Esophagus squamous epithelium (tissue), 5 donors: ENCODE measurements at regions not wholly inside any gene's neighbourhood (a gene's known extent, or its start where the extent isn't known, plus 50 kb on each side); places are given as distances from the start of the nearest gene placed in this dataset.

Source experiments
- DNase-seq: peaks from one replicate; lab custom pipeline; 2025; lab: John Stamatoyannopoulos, UW
- H3K27ac ChIP-seq, 4 donors: fragments of 200-600 bp; sonication (generic); one replicate each; pipeline ENCODE4 v1.5.1; 2016 to 2019; ENCODE audit warnings: mild to moderate bottlenecking in 1 of 4
- H3K27me3 ChIP-seq, 4 donors: fragments of 200-600 bp; sonication (generic); 1 replicate in 3 of 4; 2 replicates in 1 of 4; pipeline versions ENCODE4 v1.5.1 to v1.6.0; 2017 to 2021; ENCODE audit warnings: antibody characterized with exemption in 1 of 4
- H3K36me3 ChIP-seq, 3 donors: fragments of 200-600 bp; sonication (generic); one replicate each; pipeline ENCODE4 v1.5.1; 2016 to 2019
- H3K4me1 ChIP-seq, 3 donors: fragments of 200-600 bp; sonication (generic); one replicate each; pipeline ENCODE4 v1.5.1; 2017 to 2019
- H3K4me3 ChIP-seq, 4 donors: fragments of 200-600 bp; sonication (generic); 1 replicate in 3 of 4; 2 replicates in 1 of 4; pipeline ENCODE4 v1.5.1; 2016 to 2019; ENCODE audit warnings: mild to moderate bottlenecking in 2 of 4, moderate library complexity in 1 of 4
- H3K9me3 ChIP-seq, 3 donors: fragments of 200-600 bp; sonication (generic); one replicate each; pipeline ENCODE4 v1.5.1; 2016 to 2019
- CTCF ChIP-seq, 6 experiments: fragments of 450-650 bp in 4 of 6; fragments of 200-600 bp in 2 of 6; sonication (generic) in 2 of 6; IDR thresholded peaks; one replicate each; pipeline ENCODE4 v1.5.1; 2016 to 2019; ENCODE audit warnings: antibody characterized with exemption in 6 of 6, mild to moderate bottlenecking in 4 of 6, moderate library complexity in 4 of 6
- POLR2A ChIP-seq, 4 donors: fragments of 450-650 bp; IDR thresholded peaks; one replicate each; pipeline ENCODE4 v1.6.1; 2017; ENCODE audit warnings: antibody characterized with exemption in 4 of 4, mild to moderate bottlenecking in 4 of 4, moderate library complexity in 3 of 4
- WGBS, 2 donors: methylation state at CpG; one replicate each; pipeline ENCODE4 v1.1.5; 2018; 5-methylcytosine and 5-hydroxymethylcytosine counted together
- intact Hi-C: fragments of 100-400 bp; cut with DNase I; formaldehyde crosslinking; loops from one replicate; pipeline ENCODE4 v1.15.0; 2022
- donor health status: DM: yes; HTN: yes; CAD: no.

GRCh38 chr5:20683241-20683940 is 695.4 kb upstream of the CDH18 start:
- no peak for TF ChIP-seq POLR2A (IDR thresholded peaks at IDR 0.05)
- no peak for TF ChIP-seq CTCF (IDR thresholded peaks at IDR 0.05)
- Histone ChIP-seq H3K27me3 (no peaks in the 10 kb centered on the region), H3K36me3 (no peaks in the 10 kb centered on the region), H3K4me1 (no peaks in the 10 kb centered on the region), H3K4me3 (no peak overlapping the region), H3K9me3 (no peaks in the 10 kb centered on the region), H3K27ac (no peak overlapping the region)
- intact Hi-C loops: no loop called here
- 80 to 88% methylated on average over 5 of the region's 5 CpGs for WGBS, 2 donors
- no peak for DNase-seq

GRCh38 chr5:20680718-20681302 is 692.8 kb upstream of the CDH18 start:
- no peaks in the 10 kb centered on the region for H3K9me3 ChIP-seq
- H3K4me3 ChIP-seq: no peak overlapping the region
- DNase-seq: no peak
- TF ChIP-seq CTCF (IDR thresholded peaks at IDR 0.05): no peak
- TF ChIP-seq POLR2A (IDR thresholded peaks at IDR 0.05): no peak
- H3K27me3 ChIP-seq: no peaks in the 10 kb centered on the region
- no peaks in the 10 kb centered on the region for H3K36me3 ChIP-seq
- intact Hi-C loops: no loop called here
- no peak overlapping the region for H3K27ac ChIP-seq
- no peaks in the 10 kb centered on the region for H3K4me1 ChIP-seq
- WGBS, 2 donors: 39 to 54% methylated on average over 5 of the region's 5 CpGs

DNA sequence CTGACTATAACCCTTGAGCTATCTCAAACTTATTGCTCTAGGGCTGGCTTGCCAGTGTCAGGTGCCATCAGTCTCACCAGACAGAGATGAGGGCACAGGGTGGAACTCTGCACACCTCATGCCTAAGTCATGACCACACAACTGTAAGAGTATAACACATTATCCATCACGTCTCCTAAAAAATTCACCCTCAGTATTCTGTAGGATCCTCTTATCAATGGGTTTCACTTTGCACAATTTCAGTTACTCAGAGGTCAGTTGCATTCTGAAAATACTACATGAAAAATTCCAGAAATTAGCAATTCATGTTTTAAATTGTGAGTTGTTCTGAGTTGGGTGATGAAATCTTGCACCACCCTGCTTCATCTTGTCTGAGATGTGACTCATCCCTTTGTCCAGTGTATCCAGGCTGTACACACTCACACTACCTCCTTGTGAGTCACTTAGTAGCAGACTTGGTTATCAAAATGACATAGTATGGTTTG is 690.9 kb upstream of the CDH18 start:
- DNase-seq: no peak
- Histone ChIP-seq H3K36me3 (no peaks in the 10 kb centered on the region), H3K9me3 (no peaks in the 10 kb centered on the region), H3K27me3 (no peaks in the 10 kb centered on the region), H3K27ac (no peak overlapping the region), H3K4me1 (no peaks in the 10 kb centered on the region), H3K4me3 (no peak overlapping the region)
- intact Hi-C loops: no loop called here
- WGBS, 2 donors: 38 to 45% methylated on average over 1 of the region's 1 CpG
- TF ChIP-seq POLR2A (IDR thresholded peaks at IDR 0.05): no peak
- TF ChIP-seq CTCF (IDR thresholded peaks at IDR 0.05): no peak

DNA sequence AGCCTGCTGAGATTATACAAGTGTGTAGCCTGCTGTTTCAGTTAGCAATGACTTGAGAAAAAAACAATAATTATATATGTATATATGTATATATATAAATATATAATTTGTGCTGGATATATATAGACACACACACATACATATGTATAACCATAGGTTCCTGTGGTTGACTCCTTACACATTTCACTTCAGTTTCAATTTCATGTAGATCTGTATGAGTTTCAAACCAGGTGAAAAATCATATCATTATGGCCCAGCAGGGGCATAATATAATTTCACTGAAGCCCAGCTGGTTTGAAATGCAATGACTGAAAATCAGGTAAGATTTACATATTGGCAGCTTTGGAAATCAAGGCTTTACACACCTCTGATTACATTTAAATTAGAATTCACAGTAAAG is 690.4 kb upstream of the CDH18 start:
- DNase-seq: no peak
- H3K27me3 ChIP-seq: no peaks in the 10 kb centered on the region
- no peak for TF ChIP-seq CTCF (IDR thresholded peaks at IDR 0.05)
- no peak for TF ChIP-seq POLR2A (IDR thresholded peaks at IDR 0.05)
- intact Hi-C loops: no loop called here
- no peaks in the 10 kb centered on the region for H3K4me1 ChIP-seq
- no peaks in the 10 kb centered on the region for H3K36me3 ChIP-seq
- no peak overlapping the region for H3K4me3 ChIP-seq
- no peak overlapping the region for H3K27ac ChIP-seq
- H3K9me3 ChIP-seq: no peaks in the 10 kb centered on the region

DNA sequence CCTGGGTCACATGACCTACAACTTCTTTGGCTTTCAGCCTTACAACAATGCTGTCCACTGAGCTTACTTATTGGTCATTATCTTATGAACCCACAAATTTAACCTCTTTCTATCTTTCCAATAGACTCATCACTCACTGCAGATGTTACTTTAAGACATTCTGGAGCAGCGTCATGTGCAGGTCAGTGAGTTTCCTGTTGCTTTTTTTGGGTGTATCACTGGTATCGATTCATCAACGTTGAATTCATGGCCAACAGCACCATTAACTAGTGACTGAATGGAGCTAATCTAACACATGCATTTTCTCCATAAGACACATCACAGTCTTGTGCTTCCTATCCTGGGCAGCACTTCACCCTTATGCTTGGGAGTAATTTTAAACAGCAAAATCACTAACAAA is 672.6 kb upstream of the CDH18 start:
- Histone ChIP-seq H3K9me3 (no peaks in the 10 kb centered on the region), H3K36me3 (no peaks in the 10 kb centered on the region), H3K27ac (no peak overlapping the region), H3K4me1 (no peaks in the 10 kb centered on the region), H3K4me3 (no peak overlapping the region), H3K27me3 (no peaks in the 10 kb centered on the region)
- intact Hi-C loops: no loop called here
- no peak for TF ChIP-seq POLR2A (IDR thresholded peaks at IDR 0.05)
- TF ChIP-seq CTCF (IDR thresholded peaks at IDR 0.05): no peak
- WGBS, 2 donors: 76 to 84% methylated on average over 3 of the region's 3 CpGs
- DNase-seq: no peak
